CD14-positive monocyte (primary cell): ENCODE measurements at regions not wholly inside any gene's neighbourhood (a gene's known extent, or its start where the extent isn't known, plus 50 kb on each side); places are given as distances from the start of the nearest gene placed in this dataset.

Experiments
- DNase-seq, 3 donors: peaks; one replicate each; pipeline ENCODE4 v3.0.0-alpha.2; 2011 to 2022
- H2AFZ ChIP-seq: 2 replicates; pipeline ENCODE4 v1.6.0; 2012; ENCODE audit warnings: mild to moderate bottlenecking, low read depth, low read length, inconsistent platforms; ENCODE audit not compliant: insufficient read depth, poor library complexity, severe bottlenecking
- H3K27ac ChIP-seq, 2 donors: 1 replicate in 1 of 2; 2 replicates in 1 of 2; pipeline ENCODE4 v1.5.1; 2012 to 2013; ENCODE audit warnings: low read length in 2 of 2, control low read depth in 1 of 2, inconsistent platforms in 1 of 2, low read depth in 1 of 2, mild to moderate bottlenecking in 1 of 2
- H3K27me3 ChIP-seq, 2 donors: one replicate each; pipeline versions ENCODE4 v1.6.0 to v1.6.1; 2011 to 2013; ENCODE audit warnings: low read length in 2 of 2; ENCODE audit not compliant: control insufficient read depth in 2 of 2, insufficient read depth in 2 of 2
- H3K36me3 ChIP-seq, 2 donors: replicated peaks in 1 of 2; 1 replicate in 1 of 2; 2 replicates in 1 of 2; pipeline versions ENCODE4 v1.5.1 to v1.6.1; 2012 to 2013; ENCODE audit warnings: low read length in 2 of 2, control low read depth in 1 of 2, inconsistent platforms in 1 of 2, mild to moderate bottlenecking in 1 of 2; ENCODE audit not compliant: insufficient read depth in 2 of 2, control insufficient read depth in 1 of 2
- H3K4me1 ChIP-seq, 2 donors: 1 replicate in 1 of 2; 2 replicates in 1 of 2; pipeline versions ENCODE4 v1.5.1 to v1.6.1; 2012 to 2013; ENCODE audit warnings: low read length in 2 of 2, control low read depth in 1 of 2, inconsistent platforms in 1 of 2, mild to moderate bottlenecking in 1 of 2, moderate library complexity in 1 of 2; ENCODE audit not compliant: insufficient read depth in 2 of 2, control insufficient read depth in 1 of 2
- H3K4me2 ChIP-seq: replicated peaks from 2 replicates; pipeline ENCODE3; 2012; ENCODE audit warnings: low read length, moderate library complexity, mild to moderate bottlenecking; ENCODE audit not compliant: poor library complexity, severe bottlenecking; ENCODE audit errors: extremely low read depth
- H3K4me3 ChIP-seq, 3 experiments: fragments of 200-600 bp in 1 of 3; sonication (generic) in 1 of 3; replicated peaks in 1 of 3; 1 replicate in 2 of 3; 2 replicates in 1 of 3; pipeline ENCODE4 v1.5.1; 2011 to 2013; ENCODE audit warnings: low read length in 3 of 3, mild to moderate bottlenecking in 3 of 3, control low read depth in 2 of 3, low read depth in 2 of 3, inconsistent platforms in 1 of 3, moderate library complexity in 1 of 3
- H3K79me2 ChIP-seq: 2 replicates; pipeline ENCODE4 v1.6.0; 2012; ENCODE audit warnings: mild to moderate bottlenecking, control low read depth, inconsistent platforms, low read length, moderate library complexity; ENCODE audit not compliant: insufficient read depth
- H3K9ac ChIP-seq: 2 replicates; pipeline ENCODE4 v1.6.0; 2017; ENCODE audit warnings: low read length, mild to moderate bottlenecking; ENCODE audit not compliant: insufficient read depth, poor library complexity, severe bottlenecking
- H3K9me3 ChIP-seq, 2 donors: replicated peaks in 1 of 2; 1 replicate in 1 of 2; 2 replicates in 1 of 2; pipeline versions ENCODE4 v1.5.1 to v1.6.1; 2012 to 2013; ENCODE audit warnings: low read length in 2 of 2, control low read depth in 1 of 2; ENCODE audit not compliant: control insufficient read depth in 1 of 2, insufficient read depth in 1 of 2
- H4K20me1 ChIP-seq: 2 replicates; pipeline ENCODE4 v1.6.0; 2012; ENCODE audit warnings: mild to moderate bottlenecking, low read length, control low read depth, moderate library complexity; ENCODE audit not compliant: insufficient read depth
- H3K27ac Mint-ChIP-seq, 7 donors: one replicate each; pipeline ENCODE4 v1.8.0; 2020; ENCODE audit warnings: mild to moderate bottlenecking in 7 of 7, mixed read lengths in 7 of 7, moderate library complexity in 6 of 7, inconsistent platforms in 2 of 7
- H3K27me3 Mint-ChIP-seq, 3 donors: one replicate each; pipeline ENCODE4 v1.8.0; 2021 to 2022; ENCODE audit warnings: low read depth in 3 of 3, mild to moderate bottlenecking in 3 of 3, mixed read lengths in 3 of 3, moderate library complexity in 3 of 3, inconsistent platforms in 1 of 3
- H3K36me3 Mint-ChIP-seq, 2 donors: one replicate each; pipeline ENCODE4 v1.8.0; 2020; ENCODE audit warnings: mixed read lengths in 2 of 2, inconsistent platforms in 1 of 2, mild to moderate bottlenecking in 1 of 2
- H3K4me1 Mint-ChIP-seq: one replicate; pipeline ENCODE4 v1.8.0; 2020; ENCODE audit warnings: mild to moderate bottlenecking, mixed read lengths
- H3K4me3 Mint-ChIP-seq, 2 donors: one replicate each; pipeline ENCODE4 v1.8.0; 2020; ENCODE audit warnings: mild to moderate bottlenecking in 2 of 2, mixed read lengths in 2 of 2, moderate library complexity in 1 of 2
- H3K9me3 Mint-ChIP-seq, 7 donors: one replicate each; pipeline ENCODE4 v1.8.0; 2020 to 2022; ENCODE audit warnings: mixed read lengths in 7 of 7, mild to moderate bottlenecking in 6 of 7, moderate library complexity in 6 of 7, inconsistent platforms in 2 of 7
- WGBS: methylation state at CpG from one replicate; pipeline ENCODE4 v1.1.5; 2013; ENCODE audit warnings: missing lambda C conversion rate; ENCODE audit not compliant: insufficient coverage; 5-methylcytosine and 5-hydroxymethylcytosine counted together
- intact Hi-C, 2 donors: fragments of 100-400 bp; cut with micrococcal nuclease; formaldehyde crosslinking; loops; one replicate each; pipeline versions ENCODE4 v1.15.0 to v1.15.1; 2023
- TF ChIP-seq, protein P1 (sequence below): fragments of 200-600 bp; IDR thresholded peaks from one replicate; pipeline ENCODE4 v1.8.0; 2022; ENCODE audit warnings: antibody characterized with exemption, mild to moderate bottlenecking

- H3K27ac ChIP-seq, result no peak overlapping the region
- H3K79me2 ChIP-seq, result no peaks in the 10 kb centered on the region
- H3K4me3 Mint-ChIP-seq, result no peak overlapping the region
- peaks cover 0 to 6% of the 10 kb centered on the region in 2 donors for H3K4me1 ChIP-seq
- intact Hi-C loops, result no loop called here
- H3K4me1 Mint-ChIP-seq, result peaks cover 8% of the 10 kb centered on the region
- peak; percentile 18 to 37 (median 25) for DNase-seq
- H3K27me3 Mint-ChIP-seq, result peaks cover 4 to 11% (median 5%) of the 10 kb centered on the region in 3 donors
- no peaks in the 10 kb centered on the region for H4K20me1 ChIP-seq
- no peaks in the 10 kb centered on the region for H3K36me3 Mint-ChIP-seq
- H3K27me3 ChIP-seq, result no peaks in the 10 kb centered on the region
- H3K36me3 ChIP-seq, result no peaks in the 10 kb centered on the region
- no peak overlapping the region for H3K4me2 ChIP-seq
- no peak overlapping the region for H2AFZ ChIP-seq
- peaks cover 0 to 4% of the 10 kb centered on the region in 2 donors for H3K9me3 ChIP-seq
- WGBS, result 10% methylated on average over 4 of the region's 7 CpGs
- TF ChIP-seq, protein P1, sequence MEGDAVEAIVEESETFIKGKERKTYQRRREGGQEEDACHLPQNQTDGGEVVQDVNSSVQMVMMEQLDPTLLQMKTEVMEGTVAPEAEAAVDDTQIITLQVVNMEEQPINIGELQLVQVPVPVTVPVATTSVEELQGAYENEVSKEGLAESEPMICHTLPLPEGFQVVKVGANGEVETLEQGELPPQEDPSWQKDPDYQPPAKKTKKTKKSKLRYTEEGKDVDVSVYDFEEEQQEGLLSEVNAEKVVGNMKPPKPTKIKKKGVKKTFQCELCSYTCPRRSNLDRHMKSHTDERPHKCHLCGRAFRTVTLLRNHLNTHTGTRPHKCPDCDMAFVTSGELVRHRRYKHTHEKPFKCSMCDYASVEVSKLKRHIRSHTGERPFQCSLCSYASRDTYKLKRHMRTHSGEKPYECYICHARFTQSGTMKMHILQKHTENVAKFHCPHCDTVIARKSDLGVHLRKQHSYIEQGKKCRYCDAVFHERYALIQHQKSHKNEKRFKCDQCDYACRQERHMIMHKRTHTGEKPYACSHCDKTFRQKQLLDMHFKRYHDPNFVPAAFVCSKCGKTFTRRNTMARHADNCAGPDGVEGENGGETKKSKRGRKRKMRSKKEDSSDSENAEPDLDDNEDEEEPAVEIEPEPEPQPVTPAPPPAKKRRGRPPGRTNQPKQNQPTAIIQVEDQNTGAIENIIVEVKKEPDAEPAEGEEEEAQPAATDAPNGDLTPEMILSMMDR, result no peak
- H3K4me3 ChIP-seq, result no peak overlapping the region
- no peak overlapping the region for H3K27ac Mint-ChIP-seq
- peaks cover 4 to 13% (median 7%) of the 10 kb centered on the region in 7 donors for H3K9me3 Mint-ChIP-seq
- no peak overlapping the region for H3K9ac ChIP-seq
Measured at GRCh38 chr16:79404571-79404970, 196.0 kb downstream of the MAF start.

- Mint-ChIP-seq H3K4me1 (peaks cover 10% of the 10 kb centered on the region), H3K27me3 (peaks cover 4 to 9% (median 6%) of the 10 kb centered on the region in 3 donors), H3K4me3 (peak overlapping the region in 1 of 2 donors; percentile 0), H3K27ac (no peak overlapping the region), H3K36me3 (no peaks in the 10 kb centered on the region), H3K9me3 (peaks cover 3 to 9% (median 6%) of the 10 kb centered on the region in 7 donors)
- Histone ChIP-seq H3K4me2 (no peak overlapping the region), H3K27me3 (no peaks in the 10 kb centered on the region), H3K4me1 (peaks cover 0 to 6% of the 10 kb centered on the region in 2 donors), H3K36me3 (no peaks in the 10 kb centered on the region), H3K4me3 (no peak overlapping the region), H3K27ac (no peak overlapping the region), H2AFZ (no peak overlapping the region), H3K9ac (no peak overlapping the region), H3K79me2 (no peaks in the 10 kb centered on the region), H3K9me3 (no peaks in the 10 kb centered on the region), H4K20me1 (no peaks in the 10 kb centered on the region)
- TF ChIP-seq, protein P1, result no peak
- no peak for DNase-seq
- intact Hi-C loops, result no loop called here
- 93% methylated on average over 2 of the region's 4 CpGs for WGBS
Measured at GRCh38 chr16:79403534-79403933, 197.0 kb downstream of the MAF start.
